Astrocyte (in vitro differentiated cells and primary cell): ENCODE measurements at regions not wholly inside any gene's neighbourhood (a gene's known extent, or its start where the extent isn't known, plus 50 kb on each side); places are given as distances from the start of the nearest gene placed in this dataset.

Experiments used
- CTCF ChIP-seq: IDR thresholded peaks from 2 replicates; pipeline ENCODE4 v1.5.1; 2011; ENCODE audit warnings: low read depth, mild to moderate bottlenecking, inconsistent platforms, low read length, moderate library complexity; ENCODE audit not compliant: insufficient read depth
- EZH2 ChIP-seq: IDR thresholded peaks from 2 replicates; pipeline ENCODE4 v1.6.1; 2012; ENCODE audit warnings: mild to moderate bottlenecking, low read length, inconsistent platforms; ENCODE audit not compliant: insufficient read depth

- TF ChIP-seq CTCF, result no peak
- no peak for TF ChIP-seq EZH2
Observed at GRCh38 chr9:21683484-21684175, 118.8 kb upstream of the MTAP start.
